Thyroid gland (tissue), 4 donors: ENCODE measurements at regions not wholly inside any gene's neighbourhood (a gene's known extent, or its start where the extent isn't known, plus 50 kb on each side); places are given as distances from the start of the nearest gene placed in this dataset.

Experiments
- DNase-seq, 2 donors: peaks; one replicate each; pipeline ENCODE4 v3.0.0-alpha.2; 2019
- H3K27ac ChIP-seq, 3 donors: fragments of 200-600 bp; sonication (generic); 1 replicate in 2 of 3; 2 replicates in 1 of 3; pipeline ENCODE4 v1.5.1; 2016 to 2019; ENCODE audit warnings: mild to moderate bottlenecking in 1 of 3, moderate library complexity in 1 of 3
- H3K27me3 ChIP-seq: fragments of 200-600 bp; sonication (generic); one replicate; pipeline ENCODE4 v1.5.1; 2019
- H3K36me3 ChIP-seq, 2 donors: fragments of 200-600 bp; sonication (generic); one replicate each; pipeline ENCODE4 v1.5.1; 2016 to 2019
- H3K4me1 ChIP-seq, 2 donors: fragments of 200-600 bp; sonication (generic); one replicate each; pipeline ENCODE4 v1.5.1; 2017 to 2019
- H3K4me3 ChIP-seq, 3 donors: fragments of 200-600 bp; sonication (generic); replicated peaks in 1 of 3; 1 replicate in 2 of 3; 2 replicates in 1 of 3; pipeline ENCODE4 v1.5.1; 2016; ENCODE audit warnings: mild to moderate bottlenecking in 1 of 3
- H3K9me3 ChIP-seq: fragments of 200-600 bp; sonication (generic); one replicate; pipeline ENCODE4 v1.5.1; 2017
- CTCF ChIP-seq, 6 experiments: fragments of 200-600 bp in 3 of 6; fragments of 450-650 bp in 3 of 6; sonication (generic) in 3 of 6; IDR thresholded peaks; one replicate each; pipeline ENCODE4 v1.5.1; 2016 to 2019; ENCODE audit warnings: antibody characterized with exemption in 6 of 6, mild to moderate bottlenecking in 2 of 6, inconsistent platforms in 1 of 6, moderate library complexity in 1 of 6
- POLR2A ChIP-seq, 2 donors: fragments of 450-650 bp; IDR thresholded peaks; one replicate each; pipeline ENCODE4 v1.6.1; 2017; ENCODE audit warnings: antibody characterized with exemption in 2 of 2, mild to moderate bottlenecking in 2 of 2, moderate library complexity in 1 of 2
- WGBS, 2 donors: methylation state at CpG; one replicate each; pipeline ENCODE4 v1.1.5; 2017; 5-methylcytosine and 5-hydroxymethylcytosine counted together
- intact Hi-C: fragments of 100-400 bp; cut with DNase I; formaldehyde crosslinking; loops from one replicate; pipeline ENCODE4 v1.15.1; 2023

- no peak for DNase-seq
- no peak overlapping the region for H3K27ac ChIP-seq
- no peaks in the 10 kb centered on the region for H3K36me3 ChIP-seq
- peaks cover 0 to 9% of the 10 kb centered on the region in 2 donors for H3K4me1 ChIP-seq
- H3K4me3 ChIP-seq, result no peak overlapping the region
- WGBS, 2 donors, result 85 to 88% methylated on average over 9 of the region's 9 CpGs
- H3K27me3 ChIP-seq, result no peaks in the 10 kb centered on the region
- H3K9me3 ChIP-seq, result no peaks in the 10 kb centered on the region
- intact Hi-C loops, result no loop called here
- TF ChIP-seq CTCF (IDR thresholded peaks at IDR 0.05), result no peak
- no peak for TF ChIP-seq POLR2A (IDR thresholded peaks at IDR 0.05)
Measured at GRCh38 chr6:146895101-146895771, 296.5 kb downstream of the ADGB start.

- Histone ChIP-seq H3K36me3 (no peaks in the 10 kb centered on the region), H3K4me1 (peaks cover 0 to 5% of the 10 kb centered on the region in 2 donors), H3K9me3 (no peaks in the 10 kb centered on the region), H3K27me3 (no peaks in the 10 kb centered on the region), H3K4me3 (no peak overlapping the region), H3K27ac (no peak overlapping the region)
- 64 to 75% methylated on average over 3 of the region's 3 CpGs for WGBS, 2 donors
- no peak for DNase-seq
- intact Hi-C loops, result no loop called here
- TF ChIP-seq POLR2A (IDR thresholded peaks at IDR 0.05) (no peak), CTCF (IDR thresholded peaks at IDR 0.05) (no peak)
Measured at GRCh38 chr6:146895772-146896061, 296.9 kb downstream of the ADGB start.

GRCh38 chr6:146896062-146896813 lies 297.5 kb downstream of the ADGB start:
- H3K36me3 ChIP-seq, result no peaks in the 10 kb centered on the region
- no peak overlapping the region for H3K4me3 ChIP-seq
- H3K27me3 ChIP-seq, result no peaks in the 10 kb centered on the region
- TF ChIP-seq CTCF (IDR thresholded peaks at IDR 0.05) (no peak), POLR2A (IDR thresholded peaks at IDR 0.05) (no peak)
- no peak for DNase-seq
- no peaks in the 10 kb centered on the region for H3K4me1 ChIP-seq
- intact Hi-C loops, result no loop called here
- H3K9me3 ChIP-seq, result no peaks in the 10 kb centered on the region
- no peak overlapping the region for H3K27ac ChIP-seq
- WGBS, 2 donors, result 86 to 87% methylated on average over 8 of the region's 8 CpGs

GRCh38 chr6:146896960-146897701 lies 298.4 kb downstream of the ADGB start:
- no peak for DNase-seq
- no peak for TF ChIP-seq POLR2A (IDR thresholded peaks at IDR 0.05)
- TF ChIP-seq CTCF (IDR thresholded peaks at IDR 0.05), result no peak
- H3K27me3 ChIP-seq, result no peaks in the 10 kb centered on the region
- no peaks in the 10 kb centered on the region for H3K4me1 ChIP-seq
- intact Hi-C loops, result no loop called here
- WGBS, 2 donors, result 77 to 78% methylated on average over 4 of the region's 4 CpGs
- no peak overlapping the region for H3K27ac ChIP-seq
- no peak overlapping the region for H3K4me3 ChIP-seq
- no peaks in the 10 kb centered on the region for H3K36me3 ChIP-seq
- H3K9me3 ChIP-seq, result no peaks in the 10 kb centered on the region
